DMS 273 treated with DMSO at 0.1 percent for 48 hours (cell line): ENCODE measurements at regions not wholly inside any gene's neighbourhood (a gene's known extent, or its start where the extent isn't known, plus 50 kb on each side); places are given as distances from the start of the nearest gene placed in this dataset.

Source experiments
- DNase-seq: peaks from one replicate; lab custom pipeline; 2025; lab: John Stamatoyannopoulos, UW

DNA sequence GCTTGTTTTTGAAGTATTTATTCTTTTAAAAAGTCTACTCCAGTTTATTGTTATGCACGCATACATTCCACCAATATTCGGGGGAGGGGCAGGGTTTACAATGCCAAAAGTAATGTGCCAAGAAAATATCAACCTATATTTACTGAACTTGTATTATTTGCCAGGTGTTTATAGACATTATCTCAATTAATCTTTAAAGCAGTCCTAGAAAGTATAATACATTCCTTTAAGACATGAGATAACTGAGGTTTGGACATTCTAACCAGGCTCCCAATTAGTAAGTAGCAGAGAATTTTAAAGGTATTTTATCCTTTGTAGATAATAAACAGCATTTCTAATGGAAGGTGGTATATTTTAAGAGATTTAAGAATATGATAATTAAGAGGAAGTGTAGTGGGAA, 124.5 kb upstream of the LRIG3 start:
- DNase-seq: no peak

DNA sequence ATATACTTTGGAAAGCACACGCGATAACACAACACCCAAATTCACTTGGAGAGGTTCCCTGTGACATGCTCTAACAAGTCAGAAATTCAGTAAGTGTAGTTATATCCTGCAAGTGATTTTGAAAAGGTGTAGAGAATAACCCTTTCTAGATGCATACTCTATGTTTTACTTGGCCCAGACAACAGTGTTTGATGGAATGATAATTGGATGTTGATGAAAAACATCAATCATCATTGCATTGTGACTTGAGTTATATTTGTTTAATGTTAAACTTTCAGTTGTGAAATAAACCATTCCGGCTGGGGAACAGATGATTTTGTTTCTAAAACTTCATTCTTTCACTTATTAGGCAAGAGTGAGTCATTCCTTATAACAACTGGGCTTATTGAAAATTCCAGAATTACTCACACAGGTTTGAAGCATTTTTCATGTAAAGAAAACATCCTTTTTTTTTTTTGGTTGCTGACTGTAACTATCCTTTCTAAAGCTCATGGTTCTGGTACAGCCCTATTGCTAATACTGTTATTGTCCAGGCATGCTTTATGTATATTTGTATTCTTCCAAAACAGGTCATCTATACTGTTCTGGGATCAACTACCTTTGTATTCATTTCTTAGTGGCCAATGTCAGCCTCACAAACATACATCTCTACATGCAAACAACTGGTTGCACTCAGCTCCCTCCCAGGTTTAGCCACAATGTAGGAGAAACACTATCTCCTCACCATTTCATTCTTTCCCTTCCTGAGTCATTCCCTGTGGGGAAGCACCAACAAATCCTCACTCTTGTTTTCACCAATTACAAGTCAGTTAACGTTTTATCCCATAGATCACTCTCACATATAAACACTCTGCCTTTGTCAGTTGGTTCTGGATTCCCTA, 121.2 kb upstream of the LRIG3 start:
- no peak for DNase-seq

DNA sequence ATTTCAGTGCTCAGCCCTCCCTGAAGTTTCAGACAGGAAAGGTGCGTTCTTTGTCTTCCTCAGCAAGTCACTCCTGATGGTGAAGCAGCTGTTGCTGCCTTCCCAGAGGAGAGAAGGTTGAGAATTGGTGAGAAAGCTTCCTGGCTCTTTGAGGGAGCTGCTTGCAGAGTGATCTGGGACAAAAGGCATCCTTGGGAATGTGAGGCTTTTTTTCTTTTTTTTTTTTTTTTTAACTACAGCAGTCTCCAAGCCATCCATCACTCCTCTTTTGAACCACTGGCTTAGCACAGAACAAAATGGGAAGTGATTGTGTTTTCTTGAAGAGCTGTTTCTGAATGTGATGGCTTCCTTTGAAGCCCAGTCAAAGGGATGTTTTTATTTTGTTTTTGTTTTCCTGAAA, 120.4 kb upstream of the LRIG3 start:
- DNase-seq: no peak

DNA sequence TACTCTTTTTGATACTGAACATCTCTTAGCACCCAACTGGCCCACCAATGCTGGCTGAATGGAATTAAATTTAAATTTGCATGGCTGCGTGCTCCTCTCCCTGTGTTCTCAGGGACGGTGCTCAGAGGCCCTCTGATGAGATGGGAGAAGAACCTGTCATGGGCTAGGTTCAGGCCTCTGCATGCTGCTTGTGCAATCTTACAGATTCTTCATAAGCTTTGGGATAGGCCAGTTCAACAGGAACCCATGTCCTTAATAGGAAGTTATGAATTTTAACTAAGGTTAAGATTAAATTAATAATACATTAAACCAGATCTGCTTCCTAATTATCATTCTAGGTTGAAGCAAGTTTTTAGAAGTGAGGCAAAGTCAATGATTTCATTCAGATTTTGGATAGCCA, 119.7 kb upstream of the LRIG3 start:
- no peak for DNase-seq

DNA sequence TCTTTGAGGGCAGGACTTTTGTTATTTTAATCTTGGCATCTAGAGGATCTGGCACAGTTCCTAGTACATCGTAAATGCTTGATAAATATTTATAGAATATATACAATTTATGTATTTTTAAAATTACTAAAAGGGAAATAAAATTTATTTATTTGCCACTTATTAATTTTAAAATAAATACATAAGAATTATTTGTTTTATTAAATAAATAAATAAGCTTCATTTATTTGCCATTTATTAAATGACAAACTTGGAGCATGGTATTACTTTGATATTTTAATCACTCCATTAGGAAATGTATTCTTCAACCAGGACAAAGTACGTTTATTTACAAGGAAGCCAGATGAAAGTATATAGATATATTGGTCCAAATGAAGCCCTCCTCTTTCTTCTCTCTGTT, 118.7 kb upstream of the LRIG3 start:
- DNase-seq: no peak

DNA sequence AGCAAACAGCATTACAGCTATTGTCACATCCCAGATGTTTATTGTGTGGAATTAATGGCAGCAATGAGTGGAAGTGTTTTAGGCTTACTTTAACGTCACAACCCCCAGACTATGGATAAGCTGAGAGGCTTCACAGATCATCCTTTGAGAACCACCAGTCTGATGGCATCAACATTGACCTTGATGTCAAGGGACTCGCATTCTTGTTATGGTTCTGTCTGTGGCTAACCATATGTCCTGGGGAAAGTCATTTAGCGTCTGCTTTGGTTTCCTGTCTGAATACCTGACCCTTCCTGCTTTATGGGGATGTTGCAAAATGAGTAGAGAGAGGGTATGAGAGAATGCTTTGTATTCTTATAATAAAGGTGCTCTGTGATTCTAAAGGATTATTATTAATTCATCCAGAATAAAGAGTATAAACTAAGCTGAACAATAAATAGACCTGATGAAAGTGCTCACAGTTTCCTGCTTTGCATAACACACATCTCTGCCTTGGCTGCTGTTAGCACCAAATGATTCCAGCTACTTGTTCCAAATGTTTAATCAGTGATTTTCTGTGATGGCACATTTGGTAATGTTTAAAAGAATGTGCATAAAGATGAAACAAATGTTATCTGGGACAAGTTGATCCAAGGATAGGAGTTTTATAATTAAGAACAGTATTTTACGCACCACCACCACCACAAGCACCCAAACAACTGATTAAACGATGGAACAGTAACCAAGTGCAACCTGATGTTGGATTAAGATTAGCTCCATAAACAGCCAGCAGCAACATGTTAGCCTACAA, 116.9 kb upstream of the LRIG3 start:
- no peak for DNase-seq

GRCh38 chr12:59036347-59036746, 116.0 kb upstream of the LRIG3 start:
- DNase-seq: no peak

GRCh38 chr12:59031313-59031712, 111.0 kb upstream of the LRIG3 start:
- DNase-seq: no peak

DNA sequence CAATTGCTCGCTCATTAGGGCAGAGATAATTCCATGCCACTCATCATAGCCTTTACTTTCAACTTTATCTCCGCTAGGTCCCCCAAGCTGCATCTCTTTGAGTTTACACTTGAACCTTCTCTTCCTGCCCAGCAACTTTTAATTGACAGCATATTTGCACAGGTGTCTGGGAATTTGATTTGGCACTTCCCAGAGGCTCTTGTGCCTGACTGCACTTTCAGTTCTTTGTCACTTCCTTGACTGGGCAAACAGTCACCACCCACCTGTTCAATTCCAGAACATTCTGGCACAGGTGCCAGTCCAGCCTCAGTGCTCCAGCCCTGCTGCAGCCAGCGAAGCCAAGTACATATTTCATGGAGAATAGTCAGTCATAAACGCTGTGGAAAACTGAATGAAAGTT, 110.1 kb upstream of the LRIG3 start:
- no peak for DNase-seq

- DNase-seq: no peak
Observed at GRCh38 chr12:59027199-59027598, 106.9 kb upstream of the LRIG3 start.

GRCh38 chr12:59023861-59024424, 103.6 kb upstream of the LRIG3 start:
- DNase-seq: no peak

- DNase-seq: no peak
Observed at GRCh38 chr12:59020073-59020946, 100.0 kb upstream of the LRIG3 start.

GRCh38 chr12:59014885-59015284, 94.6 kb upstream of the LRIG3 start:
- no peak for DNase-seq

GRCh38 chr12:59010941-59011340, 90.6 kb upstream of the LRIG3 start:
- no peak for DNase-seq

DNA sequence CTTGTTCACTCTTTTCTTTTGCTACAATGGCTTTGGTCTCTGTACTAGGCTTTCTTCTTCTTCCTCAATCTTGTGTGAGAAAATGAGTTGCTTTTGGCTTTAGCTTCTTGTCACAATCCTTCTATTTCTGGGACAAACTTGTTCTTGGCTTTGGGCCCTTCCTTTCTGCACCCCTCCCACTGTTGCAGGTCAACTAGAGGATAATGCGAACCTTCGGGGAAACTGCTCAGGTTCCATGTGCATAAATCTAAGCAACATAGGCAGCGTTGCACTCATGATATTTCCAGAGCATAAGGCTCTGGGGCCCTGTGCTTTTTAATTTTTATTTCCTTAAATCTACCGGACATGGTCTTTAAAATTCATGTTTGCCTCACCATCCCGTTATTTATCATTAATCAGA, 89.8 kb upstream of the LRIG3 start:
- DNase-seq: no peak

DNA sequence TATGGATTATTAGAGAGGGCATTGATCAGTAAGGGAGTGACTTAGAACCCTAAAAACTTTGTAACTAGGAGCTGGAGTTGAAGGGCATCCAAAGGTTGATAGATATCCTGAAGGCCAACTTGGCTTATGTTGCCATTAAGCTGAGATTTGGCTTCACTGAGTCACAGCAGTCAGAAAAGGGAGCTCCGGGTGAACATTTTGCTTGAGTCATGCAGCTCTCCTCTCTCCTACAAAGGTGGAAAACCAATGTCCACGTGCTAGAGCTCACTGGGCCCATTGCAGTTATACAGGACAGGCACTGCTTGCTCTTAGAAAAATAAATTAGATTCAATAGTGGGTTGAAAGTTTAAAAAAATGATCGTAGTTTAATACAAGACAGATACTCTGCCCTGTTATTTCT, 87.3 kb upstream of the LRIG3 start:
- no peak for DNase-seq

- DNase-seq: peak; percentile 33
Observed at GRCh38 chr12:59005193-59005955, 85.1 kb upstream of the LRIG3 start.

DNA sequence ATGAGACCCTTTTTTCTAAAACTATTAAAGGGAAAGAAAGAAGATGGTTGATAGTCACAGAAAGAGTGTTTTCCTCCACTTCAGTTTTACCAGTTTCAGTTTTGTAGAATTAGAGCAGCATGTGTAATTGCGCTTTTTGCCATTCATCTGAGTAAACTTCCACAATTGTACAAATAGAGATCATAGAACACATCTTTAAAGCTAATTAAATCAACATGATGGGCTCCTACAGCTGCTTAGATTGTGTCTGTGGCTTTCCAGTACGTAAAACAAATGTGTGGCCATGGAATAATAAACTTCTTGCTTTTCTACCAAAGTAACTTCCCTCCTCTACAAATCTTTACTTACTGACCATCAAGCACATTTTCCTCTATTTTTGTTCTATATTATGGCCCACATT, 84.2 kb upstream of the LRIG3 start:
- no peak for DNase-seq

DNA sequence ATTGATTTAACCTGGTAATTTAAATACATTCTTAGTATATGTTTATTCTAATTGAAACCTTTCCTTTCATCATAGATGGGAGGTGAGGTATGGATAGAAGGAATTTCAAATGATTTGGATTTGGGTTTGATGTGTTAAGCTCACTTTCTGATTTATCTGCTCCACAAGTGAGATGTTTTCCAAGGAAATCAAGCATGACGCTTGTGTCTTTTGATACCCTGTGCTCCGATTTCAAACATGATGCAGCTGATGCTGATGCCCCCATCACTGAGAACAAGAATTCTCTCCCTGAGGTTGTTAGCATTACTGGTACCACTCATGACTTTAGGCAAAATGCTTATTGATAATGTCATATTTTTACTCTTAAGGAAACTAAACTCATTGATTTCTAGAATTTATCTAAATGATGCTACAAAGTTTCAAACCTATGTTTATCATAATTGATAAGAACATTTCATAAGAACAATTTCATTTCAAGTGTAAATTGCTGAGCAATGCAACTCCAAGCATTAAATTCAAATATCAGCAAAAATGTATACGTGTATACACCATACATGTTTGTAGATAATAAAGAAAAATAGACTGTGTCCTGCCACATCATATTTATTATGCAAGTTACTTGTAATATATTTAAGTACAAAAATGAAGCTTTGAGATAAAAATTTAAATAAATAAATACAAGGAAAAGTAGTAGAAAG, 75.5 kb upstream of the LRIG3 start:
- no peak for DNase-seq

DNA sequence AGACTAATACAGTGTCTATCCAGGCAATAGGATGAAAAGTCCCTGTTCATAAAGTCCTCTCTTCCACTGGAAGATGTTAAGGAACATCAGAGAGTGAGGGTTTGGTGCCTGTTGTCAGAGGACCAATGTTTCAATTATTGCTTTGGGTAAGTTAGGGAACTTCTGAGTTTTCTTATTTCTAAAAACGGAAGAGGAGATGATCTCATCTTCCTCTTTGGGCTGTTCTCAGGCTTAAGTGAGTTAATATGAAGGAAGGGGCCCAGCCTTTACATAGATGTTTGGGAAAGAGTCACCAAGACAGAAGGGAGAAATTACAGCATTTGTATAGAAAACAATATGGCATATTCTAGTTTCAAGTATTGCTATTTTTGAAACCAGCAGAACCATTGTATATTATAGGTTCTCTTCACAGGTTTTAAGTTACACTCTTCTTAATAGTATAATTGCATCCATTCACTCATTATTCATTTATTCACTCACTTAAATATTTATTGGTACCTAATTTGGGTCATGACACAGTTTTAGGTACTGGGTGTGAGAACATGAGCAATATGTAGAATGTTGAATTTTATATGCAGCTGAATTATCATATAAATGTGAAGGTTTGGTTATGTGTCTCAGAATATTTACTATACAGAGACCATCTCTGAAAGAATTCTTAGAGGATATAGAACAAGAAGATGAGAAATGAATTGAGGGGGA, 68.5 kb upstream of the LRIG3 start:
- DNase-seq: no peak
